ENCODE measurements at regions not wholly inside any gene's neighbourhood (a gene's known extent, or its start where the extent isn't known, plus 50 kb on each side); places are given as distances from the start of the nearest gene placed in this dataset.
"Not testable (repeated sequence)": the region's sequence is repeated elsewhere in the genome, so short reads cannot be mapped to it uniquely, and the experiment has no call there.

DNA sequence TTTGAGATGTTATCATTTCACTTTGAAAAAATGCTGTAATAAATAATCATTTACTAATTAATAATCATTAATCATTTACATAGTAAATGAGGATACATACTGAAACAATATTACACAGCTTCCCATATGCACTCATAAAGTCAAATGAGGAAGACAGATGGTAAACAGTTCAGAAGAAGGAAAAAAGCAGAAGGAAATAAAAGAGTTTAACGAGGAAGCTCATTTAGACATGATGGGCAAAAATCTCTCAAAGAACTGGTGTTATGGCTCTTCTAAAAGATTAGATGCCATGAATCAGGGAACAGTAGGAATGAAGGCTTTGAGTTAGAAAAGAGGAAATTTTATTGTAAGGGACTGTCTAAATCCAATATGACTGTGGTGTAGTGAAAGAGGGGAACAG lies 347.6 kb downstream of the PTPRC start:
- no peak for FAIRE-seq

DNA sequence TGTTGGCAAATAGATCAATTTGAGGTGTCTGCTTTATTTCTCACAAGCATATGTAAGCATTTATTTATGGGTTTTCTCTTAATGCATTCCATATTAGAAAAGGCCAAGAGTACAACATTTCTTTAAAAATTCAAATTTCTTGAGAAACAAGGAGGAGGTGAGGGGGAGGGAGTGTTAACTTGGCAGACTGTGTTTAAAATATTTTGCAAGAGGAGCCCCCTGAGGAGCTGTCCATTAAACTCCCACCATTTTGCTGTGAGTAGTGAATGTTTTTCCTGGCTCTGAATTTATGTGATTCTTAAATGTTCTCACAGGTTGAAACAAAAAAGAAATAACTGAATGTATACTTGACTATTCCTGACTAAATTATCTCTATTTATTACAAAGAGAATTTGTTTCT lies 363.8 kb downstream of the PTPRC start:
- no peak for FAIRE-seq

DNA sequence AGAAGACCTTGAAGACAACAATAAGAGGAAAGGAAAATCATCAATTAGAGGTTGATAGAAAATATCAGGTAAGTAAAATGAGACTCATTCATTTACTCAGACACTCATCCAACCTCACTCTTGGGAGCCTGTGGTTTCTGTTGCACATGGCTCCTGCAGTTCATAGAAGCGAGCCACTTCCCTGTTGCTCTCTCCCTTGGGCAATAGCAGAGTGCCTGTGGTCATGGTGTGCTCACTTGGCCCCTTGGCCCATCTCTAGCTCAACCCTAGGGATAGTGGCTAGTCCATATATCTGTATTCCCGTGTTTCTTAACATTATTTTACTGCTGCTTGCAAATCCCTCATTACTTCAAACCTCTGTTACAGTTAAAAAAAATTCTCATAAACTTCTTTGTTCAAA lies 368.6 kb downstream of the PTPRC start:
- no peak for FAIRE-seq

DNA sequence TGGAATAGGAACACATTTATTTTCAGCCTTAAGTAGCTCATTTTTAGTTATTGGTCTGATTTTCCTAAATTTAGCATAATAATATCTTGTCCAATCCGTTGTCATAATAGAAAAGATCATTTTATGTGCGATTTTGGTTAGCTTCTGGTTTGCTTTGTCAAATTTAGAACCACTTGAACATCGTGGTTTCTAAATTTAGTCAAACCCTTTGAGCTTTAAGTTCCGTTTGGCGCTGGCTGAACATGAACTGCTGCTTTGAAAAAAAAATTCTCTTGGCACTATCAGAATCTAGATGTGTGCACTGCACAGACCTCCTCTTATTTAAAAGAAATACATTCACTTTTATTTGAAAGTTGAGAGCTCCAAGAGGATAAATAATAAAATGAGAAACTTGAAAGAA lies 370.6 kb downstream of the PTPRC start:
- no peak for FAIRE-seq

DNA sequence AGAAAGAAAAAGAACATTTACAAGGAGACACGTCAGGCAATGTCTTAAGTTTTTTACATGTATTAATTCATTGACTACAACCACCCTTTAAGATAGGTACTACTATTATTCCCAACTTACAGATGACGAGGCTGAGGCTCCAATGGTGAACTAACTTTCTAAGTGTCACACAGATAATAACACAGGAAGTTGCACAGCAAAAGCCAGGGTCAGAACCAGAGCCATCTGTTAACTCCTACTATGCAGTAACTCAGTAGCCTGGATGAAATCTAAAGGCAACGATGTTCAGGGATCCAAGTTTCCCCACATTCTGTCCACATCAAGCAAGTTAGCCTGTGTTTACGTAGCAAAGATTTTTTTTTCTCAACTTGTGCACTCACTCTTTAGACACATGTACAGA lies 371.7 kb downstream of the PTPRC start:
- FAIRE-seq: no peak

DNA sequence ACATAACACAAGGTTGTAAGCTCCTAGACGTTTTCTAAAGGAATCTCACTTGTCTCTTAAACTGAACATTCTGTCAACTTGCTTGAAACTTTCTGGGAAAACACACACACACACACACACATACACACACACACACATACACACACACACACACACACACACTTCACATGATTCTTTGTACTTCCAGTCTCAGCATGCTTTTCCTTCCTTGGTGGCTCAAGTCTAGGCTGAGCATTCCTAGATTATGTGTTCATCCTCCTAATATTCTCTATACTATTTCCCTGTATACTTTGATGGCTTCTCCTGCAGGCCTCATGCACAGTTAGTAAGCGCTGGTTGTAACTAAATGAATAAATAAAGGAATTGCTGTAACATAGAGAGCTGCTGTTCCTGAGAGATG lies 372.1 kb downstream of the PTPRC start:
- no peak for FAIRE-seq

DNA sequence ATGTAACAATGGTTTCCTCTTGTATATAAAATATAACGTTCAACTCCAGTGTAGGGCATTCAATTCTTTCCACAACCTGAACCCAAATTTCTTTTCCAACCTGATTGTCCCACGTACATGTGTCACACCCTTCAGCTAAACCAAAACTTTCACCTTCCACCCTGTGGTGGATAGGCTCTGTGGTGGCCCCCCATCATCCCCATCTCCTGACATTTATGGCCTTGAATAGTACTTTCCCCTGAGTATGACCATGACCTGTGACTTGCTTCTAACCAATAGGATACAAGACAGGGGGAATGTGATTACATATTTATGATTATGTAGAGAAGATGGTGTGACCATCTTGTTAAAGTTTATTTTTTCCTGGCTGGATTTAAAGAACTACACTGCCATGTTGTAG lies 377.0 kb downstream of the PTPRC start:
- FAIRE-seq: no peak

DNA sequence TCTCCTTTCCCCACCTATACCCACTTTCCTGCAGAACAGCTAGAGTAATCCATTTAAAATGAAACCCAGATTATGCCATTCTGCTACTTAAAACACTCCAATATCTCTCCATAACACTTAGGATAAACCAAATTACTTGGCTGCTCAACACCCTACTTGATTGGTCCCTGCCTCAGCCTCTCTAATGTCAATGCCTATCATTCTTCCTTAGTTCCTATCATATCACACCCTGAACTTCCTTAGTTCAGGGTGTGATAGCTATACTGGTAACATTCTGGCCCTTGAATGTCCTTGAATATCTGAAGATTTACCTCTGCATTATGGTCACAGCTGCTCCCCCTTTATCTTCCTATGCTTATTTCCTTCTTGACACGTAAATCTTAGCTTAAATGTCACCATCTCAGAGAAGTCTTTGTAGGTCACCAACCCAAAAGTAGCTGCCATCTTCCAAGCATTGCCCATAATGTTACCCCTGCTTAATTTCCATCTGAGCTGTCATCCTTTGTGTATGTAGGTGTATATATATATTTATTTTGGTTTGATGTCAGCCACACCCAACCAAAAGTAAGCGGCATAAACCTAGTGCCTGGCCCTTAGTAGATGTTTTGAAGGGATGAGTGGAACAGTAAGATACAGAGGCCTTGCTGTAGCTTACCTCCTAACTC lies 379.8 kb downstream of the PTPRC start:
- FAIRE-seq: no peak

DNA sequence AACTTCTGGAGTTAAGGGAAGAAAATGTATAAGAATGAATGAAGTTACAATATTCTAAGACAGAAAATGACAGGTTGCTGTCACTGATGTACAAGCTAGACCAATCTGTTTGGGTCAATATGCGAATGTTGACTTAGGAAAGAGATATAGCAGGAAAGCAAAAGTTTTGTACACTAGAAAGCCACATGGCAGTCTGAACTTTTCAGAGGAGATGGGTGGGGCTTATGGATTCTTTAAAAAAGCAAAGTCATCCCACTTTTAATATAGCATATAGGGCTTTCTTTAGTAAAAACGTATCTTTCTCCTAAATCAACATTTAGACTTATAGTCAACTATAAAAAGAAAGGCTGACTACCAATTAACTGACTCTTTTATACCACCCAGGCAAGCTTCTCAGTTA lies 381.2 kb downstream of the PTPRC start:
- FAIRE-seq: no peak

DNA sequence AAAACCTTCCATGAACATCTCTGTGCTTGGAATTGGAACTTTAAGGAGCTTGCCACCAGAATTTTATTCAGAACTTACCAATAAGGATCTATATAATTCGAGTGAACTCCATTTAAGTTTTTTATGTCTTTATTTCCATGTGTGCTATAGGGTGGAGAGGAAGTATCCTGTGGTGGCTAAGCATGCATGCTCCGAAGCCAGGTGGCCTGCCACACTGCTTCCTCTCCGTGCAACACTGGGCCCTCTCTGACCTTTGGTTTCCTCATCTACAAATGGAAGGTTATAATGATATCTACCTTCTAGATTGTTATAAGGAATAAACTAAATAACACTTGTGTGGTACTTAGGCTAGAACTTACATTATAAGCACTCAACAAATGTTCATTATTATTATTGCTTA lies 382.1 kb downstream of the PTPRC start:
- FAIRE-seq: no peak

DNA sequence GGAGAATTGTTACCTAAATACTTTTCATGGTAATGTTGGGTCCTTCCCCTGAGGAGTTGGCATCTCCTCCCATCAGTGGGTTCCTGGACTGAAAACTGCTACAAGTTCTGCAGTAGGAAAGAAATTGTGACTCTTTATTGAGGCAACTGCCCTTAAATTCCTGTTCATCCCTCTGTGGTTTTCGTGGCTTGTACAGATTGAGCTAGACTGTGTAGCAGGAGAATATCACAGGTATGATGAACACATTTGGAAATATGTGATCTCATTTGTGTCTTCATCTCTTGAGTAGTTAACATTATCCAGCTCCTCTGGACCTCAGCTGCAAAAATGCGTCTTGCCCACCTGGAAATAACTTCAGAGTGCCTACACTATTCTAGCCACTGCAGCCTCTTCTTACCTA lies 390.6 kb downstream of the PTPRC start:
- FAIRE-seq: no peak

DNA sequence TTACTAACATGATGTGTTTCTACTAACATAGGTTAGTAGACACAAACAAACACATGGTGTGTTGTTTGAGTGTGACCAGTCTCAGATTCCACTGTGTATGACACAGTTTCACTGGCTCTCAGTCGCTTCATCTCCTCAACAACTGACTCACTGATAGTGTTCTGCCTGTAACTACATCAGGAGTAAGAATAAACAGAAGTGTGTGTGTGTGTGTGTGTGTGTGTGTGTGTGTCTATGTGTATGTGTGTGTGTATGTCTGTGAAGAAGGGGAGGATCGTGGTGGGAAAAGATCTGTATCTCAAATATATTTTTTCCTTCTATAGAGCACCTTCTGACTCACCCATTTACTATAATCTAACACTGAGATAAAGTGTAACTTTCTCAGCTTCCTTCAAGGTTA lies 391.0 kb downstream of the PTPRC start:
- FAIRE-seq: no peak

DNA sequence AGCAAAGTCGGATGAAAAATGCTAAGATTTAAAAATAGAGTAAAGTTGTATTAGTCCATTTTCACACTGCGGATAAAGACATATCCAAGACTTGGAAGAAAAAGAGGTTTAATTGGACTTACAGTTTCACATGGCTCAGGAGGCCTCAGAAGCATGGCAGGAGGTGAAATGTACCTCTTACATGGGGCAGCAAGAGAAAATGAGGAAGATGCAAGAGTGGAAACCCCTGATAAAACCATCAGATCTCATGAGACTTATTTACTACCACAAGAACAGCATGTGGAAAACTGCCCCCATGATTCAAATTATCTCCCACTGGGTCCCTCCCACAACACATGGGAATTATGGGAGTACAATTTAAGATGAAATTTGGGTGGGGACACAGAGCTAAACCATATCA lies 391.7 kb downstream of the PTPRC start:
- not testable (repeated sequence) for FAIRE-seq

DNA sequence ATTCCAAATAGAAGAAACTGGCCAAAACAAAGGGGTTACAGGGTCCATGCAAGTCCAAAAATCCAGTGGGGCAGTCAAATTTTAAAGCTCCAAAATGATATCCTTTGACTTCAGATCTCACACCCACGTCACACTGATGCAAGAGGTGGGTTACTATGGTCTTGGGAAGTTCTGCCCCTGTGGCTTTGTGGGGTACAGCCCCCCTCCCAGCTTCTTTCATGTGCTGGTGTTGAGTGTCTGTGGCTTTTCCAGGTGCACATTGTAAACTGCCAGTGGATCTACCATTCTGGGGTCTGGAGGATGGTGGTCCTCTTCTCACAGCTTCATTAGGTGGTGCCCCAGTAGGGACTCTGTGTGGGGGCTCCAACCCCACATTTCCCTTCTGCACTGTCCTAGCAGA lies 392.3 kb downstream of the PTPRC start:
- not testable (repeated sequence) for FAIRE-seq

DNA sequence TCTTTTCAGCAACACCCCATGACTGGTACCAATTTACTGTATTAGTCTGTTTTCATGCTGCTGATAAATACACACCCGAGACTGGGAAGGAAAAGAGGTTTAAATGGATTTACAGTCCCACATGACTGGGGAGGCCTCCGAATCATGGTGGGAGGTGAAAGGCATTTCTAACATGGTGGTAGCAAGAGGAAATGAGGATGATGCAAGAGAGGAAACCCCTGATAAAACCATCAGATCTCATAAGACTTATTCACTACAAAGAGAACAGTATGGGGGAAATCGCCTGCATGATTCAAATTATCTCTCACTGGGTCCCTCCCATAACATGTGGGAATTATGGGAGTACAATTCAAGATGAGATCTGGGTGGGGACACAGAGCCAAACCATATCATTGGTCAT lies 393.6 kb downstream of the PTPRC start:
- not testable (repeated sequence) for FAIRE-seq

DNA sequence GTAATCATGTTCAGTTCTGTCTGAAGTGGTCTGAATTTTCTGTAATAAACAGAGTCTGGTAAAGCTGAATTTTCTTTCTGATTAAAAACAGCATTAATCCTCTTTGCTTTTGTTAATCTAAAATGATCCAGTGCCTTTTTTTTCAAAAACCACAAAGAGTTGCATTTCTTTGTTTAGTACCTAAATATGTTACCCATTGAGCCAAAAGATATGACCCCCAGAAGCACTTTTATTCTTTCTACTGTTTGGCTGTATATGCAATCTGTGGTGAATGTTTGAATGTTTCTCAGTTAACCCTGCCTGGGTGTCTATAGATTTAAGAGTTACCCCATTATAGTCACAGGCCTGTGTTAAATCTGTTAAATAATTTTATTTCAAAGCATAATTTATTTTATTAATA lies 394.8 kb downstream of the PTPRC start:
- no peak for FAIRE-seq

DNA sequence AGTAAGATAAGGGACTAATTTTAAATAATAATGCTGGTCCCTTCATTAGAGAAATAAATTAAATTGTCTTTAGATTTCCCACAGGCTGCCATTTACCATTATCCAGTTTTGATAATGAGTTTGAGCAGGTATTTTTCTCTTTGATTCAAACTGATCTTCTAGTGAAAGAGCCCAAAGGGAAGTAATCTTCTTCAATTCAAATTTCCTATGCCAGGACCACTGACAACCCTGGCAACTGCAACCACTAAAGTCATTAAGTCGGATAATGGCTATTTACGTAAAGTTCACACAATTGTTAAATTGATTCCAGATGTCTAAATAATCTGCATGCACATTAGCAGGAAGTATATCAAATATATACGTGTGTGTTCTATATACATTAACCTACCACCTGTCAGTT lies 399.3 kb downstream of the PTPRC start:
- FAIRE-seq: no peak

DNA sequence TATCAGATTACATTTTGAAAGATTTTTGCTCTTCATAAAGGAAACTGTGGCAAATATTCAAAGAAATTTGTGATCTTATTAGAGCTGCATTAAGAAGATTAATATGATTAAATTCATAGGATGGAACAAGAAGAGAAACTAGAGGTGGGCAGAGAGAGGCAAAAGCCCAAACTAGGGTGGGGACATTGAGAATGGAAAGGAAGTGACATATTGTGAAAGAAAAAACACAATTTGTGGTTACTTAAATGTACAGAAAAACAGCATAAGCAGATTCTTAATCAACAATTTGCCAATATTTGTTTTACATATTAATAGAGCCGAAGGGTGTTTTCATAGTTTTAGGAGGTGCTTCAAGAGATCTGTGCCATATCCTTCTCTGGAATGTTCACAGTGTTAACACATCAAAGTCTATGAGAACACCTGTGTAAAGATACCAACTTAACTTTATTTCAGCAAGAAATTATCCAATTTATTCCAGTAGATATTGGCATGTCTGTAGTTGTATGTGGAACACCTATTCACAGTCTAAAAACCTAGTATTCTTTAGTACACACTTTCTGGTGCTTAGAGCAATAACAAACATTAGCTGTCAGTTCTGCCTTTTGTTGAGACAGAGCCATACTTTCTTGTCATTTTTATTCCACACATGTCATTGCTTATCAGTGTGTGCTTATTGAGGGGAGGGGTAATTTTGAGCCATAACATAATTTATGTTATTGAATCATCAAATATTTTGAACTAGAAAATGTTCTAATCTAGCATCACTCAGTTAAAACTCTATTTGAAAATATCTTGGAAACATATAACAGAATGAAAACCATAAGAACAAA lies 401.5 kb downstream of the PTPRC start:
- FAIRE-seq: no peak

DNA sequence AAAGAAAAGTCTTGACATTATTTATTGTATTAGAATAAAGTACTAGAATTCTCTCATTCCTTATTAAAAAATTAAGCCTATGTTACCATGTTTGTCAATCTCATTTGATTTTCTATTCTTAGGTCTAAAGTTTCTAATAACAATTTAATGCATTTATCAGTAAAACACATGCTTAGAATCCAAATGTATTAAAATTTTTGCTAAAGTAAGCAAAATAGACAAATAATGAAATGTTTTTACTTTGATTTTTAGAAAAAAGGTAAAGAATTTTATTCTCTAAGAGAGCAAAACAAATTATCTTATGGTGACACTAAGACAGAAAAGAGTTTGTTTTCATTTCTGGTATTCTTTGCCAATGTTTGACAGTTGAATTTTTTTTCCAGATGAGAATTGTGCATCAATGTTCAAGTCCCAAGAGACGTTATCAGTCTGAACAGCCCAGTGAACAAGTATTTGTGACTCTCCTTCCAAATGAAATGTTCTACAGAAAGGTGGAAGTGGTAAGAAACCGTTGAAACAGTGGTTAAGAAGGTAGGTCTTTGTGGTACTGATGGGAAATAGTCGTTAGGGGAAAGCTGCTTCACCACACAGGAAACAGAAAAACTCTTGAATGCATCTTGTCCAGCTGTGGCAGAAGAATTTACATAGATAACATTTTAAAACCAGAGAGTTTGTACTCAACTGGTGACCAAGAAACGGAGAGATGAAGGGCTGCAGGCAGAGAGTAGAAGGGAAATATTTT lies 402.5 kb downstream of the PTPRC start:
- FAIRE-seq: no peak

DNA sequence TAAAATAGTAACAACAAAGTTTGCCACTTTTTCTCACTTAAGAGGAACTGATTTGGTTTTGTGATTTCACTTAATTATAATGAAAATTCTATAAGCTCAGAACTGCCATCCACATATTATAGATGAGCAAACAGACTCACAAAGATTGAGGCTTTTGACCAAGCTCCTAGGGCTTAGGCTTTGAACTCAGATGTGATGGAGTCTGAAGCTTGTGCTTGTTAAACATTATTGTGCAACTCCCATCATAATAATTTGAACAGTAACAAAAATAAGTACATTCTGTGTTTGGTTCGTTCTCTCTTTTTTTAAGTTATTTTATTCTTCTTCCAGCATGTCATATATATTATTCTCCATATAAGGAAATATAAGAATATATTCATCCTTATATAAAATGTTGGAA lies 403.4 kb downstream of the PTPRC start:
- FAIRE-seq: no peak

DNA sequence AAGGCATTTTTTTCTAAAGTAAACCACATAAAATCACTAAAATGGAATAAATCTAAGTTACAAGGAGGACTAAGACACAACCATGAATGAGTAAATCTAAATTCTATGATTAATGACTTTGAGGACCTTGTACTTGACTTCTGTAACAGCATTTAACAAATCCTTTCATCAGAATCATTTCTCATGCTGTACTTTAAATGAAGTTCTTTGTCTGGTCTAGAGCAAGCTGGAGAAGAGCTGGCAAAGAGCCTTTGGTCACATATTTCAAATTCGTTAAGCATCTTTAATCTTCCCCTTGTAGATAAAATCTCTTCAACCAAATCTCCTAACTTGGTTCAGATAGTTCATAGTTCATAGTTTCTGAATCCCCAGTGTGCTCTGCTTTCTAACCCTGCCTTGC lies 405.4 kb downstream of the PTPRC start:
- FAIRE-seq: no peak

DNA sequence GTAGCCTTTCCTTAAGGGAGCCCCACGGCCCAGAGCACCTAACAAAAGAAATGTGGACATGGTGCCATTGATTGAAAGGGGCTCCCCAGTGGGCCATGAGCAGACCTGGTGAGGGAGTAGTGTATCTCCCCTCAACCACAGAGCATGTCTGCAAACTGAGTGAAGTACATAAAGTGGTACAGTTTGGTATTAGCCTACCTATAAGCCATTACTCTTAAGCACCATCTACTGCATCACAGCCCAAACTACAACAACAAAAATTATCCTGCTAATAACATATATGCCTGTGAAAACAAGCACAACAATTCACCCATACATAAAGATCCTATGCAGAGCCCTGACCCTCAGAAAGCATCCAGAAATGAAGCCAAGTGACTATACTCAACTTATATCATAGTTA lies 407.8 kb downstream of the PTPRC start:
- FAIRE-seq: no peak

DNA sequence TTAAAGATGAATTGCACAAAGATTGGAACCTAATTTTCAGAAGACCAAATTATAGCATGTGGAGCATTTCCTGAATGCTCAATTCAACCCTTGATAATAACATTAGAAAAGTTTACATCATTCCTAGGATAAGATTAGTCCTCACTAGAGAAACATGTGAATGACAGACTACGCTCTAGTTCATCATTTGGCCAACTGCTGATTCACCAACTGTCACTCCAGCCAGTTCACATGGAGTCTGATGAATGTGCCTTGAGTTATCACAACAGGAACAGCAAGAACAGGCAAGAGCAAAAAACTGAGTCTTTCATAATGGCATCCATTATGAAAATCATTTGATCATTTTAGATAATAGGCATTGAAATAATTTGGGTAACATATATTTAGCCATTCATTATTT lies 415.9 kb downstream of the PTPRC start:
- FAIRE-seq: no peak

DNA sequence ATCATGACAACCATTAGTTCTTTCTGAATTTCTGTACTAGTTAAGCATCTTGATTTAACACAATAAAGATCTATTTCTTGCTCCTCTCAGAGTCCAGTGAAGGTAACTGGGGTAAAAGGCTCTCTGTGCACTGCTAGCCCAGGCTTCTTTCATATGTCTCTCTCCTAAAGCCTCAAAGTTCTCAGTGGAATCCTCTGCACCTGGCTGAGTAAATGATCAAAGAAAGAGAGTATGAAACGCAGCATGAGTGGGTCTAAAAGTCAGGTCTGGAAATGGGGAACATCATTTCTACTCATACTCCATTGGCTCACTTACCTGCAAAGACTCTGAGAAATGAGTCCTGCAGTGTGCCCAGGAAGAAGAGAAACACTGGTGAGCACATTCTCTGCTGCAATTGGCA lies 418.5 kb downstream of the PTPRC start:
- FAIRE-seq: no peak
